Lower leg skin (tissue), 4 donors: ENCODE measurements at regions not wholly inside any gene's neighbourhood (a gene's known extent, or its start where the extent isn't known, plus 50 kb on each side); places are given as distances from the start of the nearest gene placed in this dataset.

ENCODE experiments used
- DNase-seq, 2 donors: peaks; one replicate each; pipeline ENCODE4 v3.0.0-alpha.2; 2019; ENCODE audit warnings: low spot score in 2 of 2
- H3K4me3 ChIP-seq: fragments of 200-600 bp; sonication (generic); 2 replicates; pipeline ENCODE4 v1.5.1; 2017; ENCODE audit warnings: mild to moderate bottlenecking, low read depth; ENCODE audit not compliant: poor library complexity, severe bottlenecking
- POLR2A ChIP-seq, 2 donors: fragments of 450-650 bp; IDR thresholded peaks; one replicate each; pipeline ENCODE4 v1.6.1; 2016 to 2017; ENCODE audit warnings: antibody characterized with exemption in 2 of 2, mild to moderate bottlenecking in 1 of 2, moderate library complexity in 1 of 2
- WGBS, 2 donors: methylation state at CpG; one replicate each; pipeline ENCODE4 v1.1.5; 2018; 5-methylcytosine and 5-hydroxymethylcytosine counted together
- intact Hi-C: fragments of 100-400 bp; cut with DNase I; formaldehyde crosslinking; loops from one replicate; pipeline ENCODE4 v1.15.0; 2023; ENCODE audit warnings: low total_unique reads
- TF ChIP-seq, protein P1 (sequence below), 3 donors: fragments of 450-650 bp; IDR thresholded peaks; one replicate each; pipeline ENCODE4 v1.5.1; 2016; ENCODE audit warnings: antibody characterized with exemption in 3 of 3, mild to moderate bottlenecking in 3 of 3, moderate library complexity in 2 of 3

DNA sequence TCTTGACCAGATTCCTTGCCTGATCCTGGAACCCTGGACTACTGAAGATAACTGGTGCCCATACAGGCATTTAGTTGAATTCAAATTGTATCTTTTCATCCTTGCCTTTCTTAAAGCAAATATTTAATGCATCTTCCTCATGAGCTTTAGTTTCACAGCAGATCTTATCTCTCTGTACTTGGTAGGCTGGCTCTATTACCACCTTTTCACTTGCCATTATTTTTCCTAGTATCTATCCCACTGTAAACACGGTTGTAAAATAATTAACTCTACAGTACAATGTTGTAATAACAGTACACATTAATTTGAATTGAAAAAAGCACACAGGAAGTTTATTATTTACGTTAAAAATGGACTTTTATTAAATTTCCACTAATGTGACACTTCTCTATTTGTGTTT, 1286.9 kb downstream of the GRIK2 start:
- intact Hi-C loops: no loop called here
- DNase-seq: no peak
- TF ChIP-seq POLR2A (IDR thresholded peaks at IDR 0.05): no peak
- TF ChIP-seq, protein P1, sequence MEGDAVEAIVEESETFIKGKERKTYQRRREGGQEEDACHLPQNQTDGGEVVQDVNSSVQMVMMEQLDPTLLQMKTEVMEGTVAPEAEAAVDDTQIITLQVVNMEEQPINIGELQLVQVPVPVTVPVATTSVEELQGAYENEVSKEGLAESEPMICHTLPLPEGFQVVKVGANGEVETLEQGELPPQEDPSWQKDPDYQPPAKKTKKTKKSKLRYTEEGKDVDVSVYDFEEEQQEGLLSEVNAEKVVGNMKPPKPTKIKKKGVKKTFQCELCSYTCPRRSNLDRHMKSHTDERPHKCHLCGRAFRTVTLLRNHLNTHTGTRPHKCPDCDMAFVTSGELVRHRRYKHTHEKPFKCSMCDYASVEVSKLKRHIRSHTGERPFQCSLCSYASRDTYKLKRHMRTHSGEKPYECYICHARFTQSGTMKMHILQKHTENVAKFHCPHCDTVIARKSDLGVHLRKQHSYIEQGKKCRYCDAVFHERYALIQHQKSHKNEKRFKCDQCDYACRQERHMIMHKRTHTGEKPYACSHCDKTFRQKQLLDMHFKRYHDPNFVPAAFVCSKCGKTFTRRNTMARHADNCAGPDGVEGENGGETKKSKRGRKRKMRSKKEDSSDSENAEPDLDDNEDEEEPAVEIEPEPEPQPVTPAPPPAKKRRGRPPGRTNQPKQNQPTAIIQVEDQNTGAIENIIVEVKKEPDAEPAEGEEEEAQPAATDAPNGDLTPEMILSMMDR (IDR thresholded peaks at IDR 0.05): no peak
- H3K4me3 ChIP-seq: no peak overlapping the region
- WGBS, 2 donors: 53 to 54% methylated on average over 2 of the region's 2 CpGs

DNA sequence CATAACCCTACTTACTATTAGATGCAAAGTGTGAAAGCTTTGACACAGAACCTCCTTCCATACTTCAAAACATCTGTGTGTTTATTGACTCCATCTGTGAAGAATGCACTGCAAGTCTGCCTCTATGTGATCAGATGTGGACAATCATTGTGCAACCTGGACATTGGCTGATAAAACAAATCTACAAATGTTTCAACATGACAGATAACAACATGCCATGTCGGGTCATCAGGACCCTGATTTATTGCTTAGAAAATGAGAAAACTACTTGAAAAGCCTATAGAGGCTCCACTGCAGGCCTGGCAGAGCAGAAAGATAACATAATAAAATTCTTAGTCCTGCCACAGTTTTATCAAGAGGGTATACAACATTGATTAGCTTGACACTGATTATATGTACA, 1286.4 kb downstream of the GRIK2 start:
- 39 to 55% methylated on average over 1 of the region's 1 CpG for WGBS, 2 donors
- intact Hi-C loops: no loop called here
- TF ChIP-seq, protein P1 (IDR thresholded peaks at IDR 0.05): no peak
- TF ChIP-seq POLR2A (IDR thresholded peaks at IDR 0.05): no peak
- DNase-seq: no peak
- no peak overlapping the region for H3K4me3 ChIP-seq

DNA sequence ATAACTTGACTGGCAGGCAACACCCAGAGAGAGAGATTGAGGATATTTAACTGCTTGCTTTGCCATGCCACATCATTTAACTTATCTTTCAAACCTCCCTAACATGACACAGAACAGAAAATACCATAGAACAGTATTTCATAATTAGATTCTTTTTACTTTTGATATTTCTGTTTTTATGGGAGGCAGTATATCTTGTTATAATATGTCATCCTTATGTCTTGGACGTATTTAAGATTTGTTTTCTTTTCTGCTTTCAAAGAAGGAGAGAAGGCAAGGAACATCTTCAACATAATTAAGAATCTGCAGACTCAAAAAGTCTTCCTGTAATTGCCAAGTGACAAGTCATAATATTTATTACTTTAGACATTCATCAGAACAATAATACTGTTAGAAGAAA, 1283.7 kb downstream of the GRIK2 start:
- TF ChIP-seq POLR2A (IDR thresholded peaks at IDR 0.05): no peak
- TF ChIP-seq, protein P1 (IDR thresholded peaks at IDR 0.05): no peak
- intact Hi-C loops: no loop called here
- DNase-seq: no peak
- 22 to 27% methylated on average over 1 of the region's 1 CpG for WGBS, 2 donors
- H3K4me3 ChIP-seq: no peak overlapping the region

DNA sequence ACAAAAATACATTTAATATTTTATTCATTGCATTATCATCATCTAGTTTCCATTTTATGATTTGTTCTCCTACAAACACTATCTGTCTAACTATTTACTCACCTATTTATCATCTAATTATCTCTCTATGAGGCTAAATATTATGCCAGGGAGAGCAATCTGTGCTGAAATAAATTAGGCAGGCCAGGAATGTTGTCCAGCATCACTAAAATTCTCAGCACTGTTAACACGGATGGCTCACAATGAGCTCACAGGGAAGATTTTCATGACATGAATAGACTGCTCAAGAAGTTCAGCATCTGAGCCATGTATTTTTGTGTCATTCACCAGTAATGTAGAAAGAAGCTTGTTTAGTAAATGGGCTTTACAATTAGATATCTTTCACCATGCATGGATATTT, 1277.2 kb downstream of the GRIK2 start:
- intact Hi-C loops: no loop called here
- H3K4me3 ChIP-seq: no peak overlapping the region
- no peak for DNase-seq
- WGBS, 2 donors: 56 to 61% methylated on average over 1 of the region's 1 CpG
- TF ChIP-seq, protein P1 (IDR thresholded peaks at IDR 0.05): no peak
- TF ChIP-seq POLR2A (IDR thresholded peaks at IDR 0.05): no peak

DNA sequence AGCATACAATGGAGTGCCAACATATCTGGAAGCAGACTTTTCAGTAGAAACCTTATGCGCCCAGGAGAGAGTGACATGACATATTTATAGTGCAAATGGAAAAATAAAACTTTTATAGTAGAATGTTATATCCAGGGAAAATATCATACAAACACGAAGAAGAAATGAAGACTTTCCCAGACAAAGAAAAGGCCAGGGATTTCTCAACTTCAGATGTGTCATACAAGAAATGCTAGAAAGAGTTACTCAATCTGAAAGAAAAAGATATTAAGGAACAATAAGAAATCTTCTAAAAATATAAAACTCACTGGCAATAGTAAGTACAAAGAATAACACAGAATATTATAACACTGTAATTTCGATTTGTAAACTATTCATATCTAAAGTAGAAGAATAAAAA, 1269.3 kb downstream of the GRIK2 start:
- 63 to 68% methylated on average over 3 of the region's 3 CpGs for WGBS, 2 donors
- DNase-seq: no peak
- intact Hi-C loops: no loop called here
- TF ChIP-seq, protein P1 (IDR thresholded peaks at IDR 0.05): no peak
- TF ChIP-seq POLR2A (IDR thresholded peaks at IDR 0.05): no peak
- H3K4me3 ChIP-seq: no peak overlapping the region

DNA sequence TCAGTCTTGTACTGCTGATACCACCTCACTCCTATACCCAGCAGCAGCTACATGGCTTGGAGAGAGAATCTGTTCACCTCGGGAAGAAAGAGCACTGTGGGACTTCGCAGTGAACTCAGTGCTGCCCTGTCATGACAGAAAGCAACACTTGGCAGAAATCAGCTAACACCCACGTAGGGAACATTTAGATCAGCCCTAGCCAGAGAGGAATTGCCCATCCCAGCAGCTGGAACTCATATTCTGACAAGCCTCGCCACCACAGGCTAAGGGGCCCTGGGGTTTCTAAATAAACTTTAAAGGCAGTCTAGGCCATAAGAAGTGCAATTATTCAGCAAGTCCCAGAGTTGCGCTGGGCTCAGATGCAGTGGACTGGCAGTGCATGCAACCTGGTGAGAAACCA, 1266.8 kb downstream of the GRIK2 start:
- intact Hi-C loops: no loop called here
- H3K4me3 ChIP-seq: no peak overlapping the region
- 55 to 57% methylated on average over 5 of the region's 5 CpGs for WGBS, 2 donors

More for the DNA sequence above, 1266.8 kb downstream of the GRIK2 start:
- TF ChIP-seq POLR2A (IDR thresholded peaks at IDR 0.05): no peak
- TF ChIP-seq, protein P1 (IDR thresholded peaks at IDR 0.05): no peak
- no peak for DNase-seq
